A673 (cell line): ENCODE measurements at regions not wholly inside any gene's neighbourhood (a gene's known extent, or its start where the extent isn't known, plus 50 kb on each side); places are given as distances from the start of the nearest gene placed in this dataset.

Source experiments
- EZH2 ChIP-seq: fragments of 200-600 bp; sonication (generic); IDR thresholded peaks from 2 replicates; pipeline ENCODE4 v1.6.1; 2017; ENCODE audit warnings: borderline replicate concordance, low read depth, mild to moderate bottlenecking, mixed read lengths, antibody characterized with exemption, low read length; ENCODE audit not compliant: poor library complexity, severe bottlenecking
- TF ChIP-seq, protein P1 (sequence below): fragments of 300-800, 200-600 bp; sonication (generic); conservative IDR thresholded peaks from 2 replicates; pipeline ENCODE4 v1.5.1; 2017; ENCODE audit warnings: low read depth, mild to moderate bottlenecking, antibody characterized with exemption, low read length, moderate library complexity, mixed read lengths

DNA sequence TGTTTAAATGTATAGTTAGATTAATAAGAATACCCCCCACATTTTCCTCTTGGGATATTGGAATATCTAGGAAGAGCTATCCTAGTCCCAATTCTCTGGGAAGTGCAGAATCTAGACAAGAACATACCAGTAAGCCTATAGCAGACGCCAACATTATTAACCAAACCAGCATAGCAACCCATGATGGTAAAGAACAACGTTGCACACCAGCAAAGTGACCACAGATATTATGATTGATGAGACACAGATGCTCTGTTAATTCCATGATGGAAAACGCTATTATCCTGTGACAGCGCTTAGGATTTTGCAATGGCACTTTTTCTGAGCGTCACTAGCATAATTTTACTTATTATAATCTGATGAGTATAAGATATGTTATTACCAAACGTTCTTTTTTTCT, 603.1 kb upstream of the PCDH15 start:
- TF ChIP-seq, protein P1, sequence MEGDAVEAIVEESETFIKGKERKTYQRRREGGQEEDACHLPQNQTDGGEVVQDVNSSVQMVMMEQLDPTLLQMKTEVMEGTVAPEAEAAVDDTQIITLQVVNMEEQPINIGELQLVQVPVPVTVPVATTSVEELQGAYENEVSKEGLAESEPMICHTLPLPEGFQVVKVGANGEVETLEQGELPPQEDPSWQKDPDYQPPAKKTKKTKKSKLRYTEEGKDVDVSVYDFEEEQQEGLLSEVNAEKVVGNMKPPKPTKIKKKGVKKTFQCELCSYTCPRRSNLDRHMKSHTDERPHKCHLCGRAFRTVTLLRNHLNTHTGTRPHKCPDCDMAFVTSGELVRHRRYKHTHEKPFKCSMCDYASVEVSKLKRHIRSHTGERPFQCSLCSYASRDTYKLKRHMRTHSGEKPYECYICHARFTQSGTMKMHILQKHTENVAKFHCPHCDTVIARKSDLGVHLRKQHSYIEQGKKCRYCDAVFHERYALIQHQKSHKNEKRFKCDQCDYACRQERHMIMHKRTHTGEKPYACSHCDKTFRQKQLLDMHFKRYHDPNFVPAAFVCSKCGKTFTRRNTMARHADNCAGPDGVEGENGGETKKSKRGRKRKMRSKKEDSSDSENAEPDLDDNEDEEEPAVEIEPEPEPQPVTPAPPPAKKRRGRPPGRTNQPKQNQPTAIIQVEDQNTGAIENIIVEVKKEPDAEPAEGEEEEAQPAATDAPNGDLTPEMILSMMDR: no peak
- no peak for TF ChIP-seq EZH2
